K562 (cell line): ENCODE measurements at regions not wholly inside any gene's neighbourhood (a gene's known extent, or its start where the extent isn't known, plus 50 kb on each side); places are given as distances from the start of the nearest gene placed in this dataset.

Source experiments
- KAT7 ChIP-seq: sonication (generic); formaldehyde crosslinking; IDR thresholded peaks from 2 replicates; pipeline ENCODE4 v1.8.0; 2022; ENCODE audit warnings: missing genetic modification reagents, mild to moderate bottlenecking, borderline replicate concordance
- MCM3 ChIP-seq: fragments of 450-650 bp; IDR thresholded peaks from 2 replicates; pipeline ENCODE4 v1.6.1; 2016
- PHTF2 ChIP-seq: fragments of 250-450 bp; sonication (Bioruptor Pico); IDR thresholded peaks from 2 replicates; pipeline ENCODE4 v1.5.0; 2021; ENCODE audit warnings: mild to moderate bottlenecking
- SPI1 ChIP-seq: IDR thresholded peaks from 2 replicates; pipeline ENCODE4 v1.6.1; 2011; ENCODE audit warnings: low read depth, low read length, control low read depth, borderline replicate concordance
- ZNF280A ChIP-seq: fragments of 450-650 bp; IDR thresholded peaks from 2 replicates; pipeline ENCODE4 v1.6.1; 2018; ENCODE audit warnings: mild to moderate bottlenecking, low read depth; ENCODE audit not compliant: partially characterized antibody

- TF ChIP-seq PHTF2 (no peak), ZNF280A (no peak), KAT7 (no peak), MCM3 (no peak), SPI1 (no peak)
Observed at GRCh38 chr5:30845194-30845593, 348.3 kb upstream of the CDH6 start.
